ENCODE measurements at regions not wholly inside any gene's neighbourhood (a gene's known extent, or its start where the extent isn't known, plus 50 kb on each side); places are given as distances from the start of the nearest gene placed in this dataset.

DNA sequence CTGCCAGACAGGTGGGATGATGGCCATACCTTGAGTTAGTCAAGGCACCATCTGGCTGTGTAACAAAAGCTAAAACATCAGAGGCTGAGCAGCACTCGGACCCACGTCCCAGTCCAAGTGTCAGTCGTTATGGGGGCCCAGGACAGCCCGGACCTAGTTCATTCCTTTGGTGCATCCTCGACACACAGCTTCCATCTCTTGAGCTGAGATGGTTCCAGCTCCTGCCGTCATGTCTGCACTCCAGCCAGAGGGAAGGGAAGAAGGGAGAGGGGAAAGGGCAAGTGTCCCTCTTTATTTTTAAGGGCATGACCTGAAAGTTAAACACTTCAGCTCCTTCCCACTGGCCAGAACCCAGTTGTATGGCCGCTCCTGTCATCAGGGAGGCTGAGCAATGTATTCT, 218.0 kb downstream of the SEC14L1 start:
- Histone ChIP-seq H3K36me3 (ENCODE audit: low read length) (no peaks in the 10 kb centered on the region), H2AFZ (ENCODE audit: low read depth, low read length, severe bottlenecking) (no peak overlapping the region), H3F3A (ENCODE audit: insufficient read depth) (no peaks in the 10 kb centered on the region), H3K4me3 (ENCODE audit: insufficient read depth, low read length, poor library complexity, severe bottlenecking) (no peak overlapping the region), H3K9me3 (ENCODE audit: insufficient read depth, low read length) (no peaks in the 10 kb centered on the region), H3K4me2 (ENCODE audit: low read depth, low read length, poor library complexity, severe bottlenecking) (no peak overlapping the region), H3K9me2 (replicated peaks; ENCODE audit: insufficient read depth, low read length) (no peaks in the 10 kb centered on the region), H3K27me3 (ENCODE audit: low read length) (no peaks in the 10 kb centered on the region), H3K27ac (ENCODE audit: low read depth, low read length) (no peak overlapping the region), H3K9ac (ENCODE audit: low read length) (no peak overlapping the region), H3K79me2 (ENCODE audit: insufficient read depth, low read length) (no peaks in the 10 kb centered on the region), H4K20me1 (ENCODE audit: low read depth, low read length) (no peaks in the 10 kb centered on the region)
- no peak for TF ChIP-seq EZH2phosphoT487 (conservative IDR thresholded peaks at IDR 0.05; ENCODE audit: low read length)
- TF ChIP-seq, protein P1, sequence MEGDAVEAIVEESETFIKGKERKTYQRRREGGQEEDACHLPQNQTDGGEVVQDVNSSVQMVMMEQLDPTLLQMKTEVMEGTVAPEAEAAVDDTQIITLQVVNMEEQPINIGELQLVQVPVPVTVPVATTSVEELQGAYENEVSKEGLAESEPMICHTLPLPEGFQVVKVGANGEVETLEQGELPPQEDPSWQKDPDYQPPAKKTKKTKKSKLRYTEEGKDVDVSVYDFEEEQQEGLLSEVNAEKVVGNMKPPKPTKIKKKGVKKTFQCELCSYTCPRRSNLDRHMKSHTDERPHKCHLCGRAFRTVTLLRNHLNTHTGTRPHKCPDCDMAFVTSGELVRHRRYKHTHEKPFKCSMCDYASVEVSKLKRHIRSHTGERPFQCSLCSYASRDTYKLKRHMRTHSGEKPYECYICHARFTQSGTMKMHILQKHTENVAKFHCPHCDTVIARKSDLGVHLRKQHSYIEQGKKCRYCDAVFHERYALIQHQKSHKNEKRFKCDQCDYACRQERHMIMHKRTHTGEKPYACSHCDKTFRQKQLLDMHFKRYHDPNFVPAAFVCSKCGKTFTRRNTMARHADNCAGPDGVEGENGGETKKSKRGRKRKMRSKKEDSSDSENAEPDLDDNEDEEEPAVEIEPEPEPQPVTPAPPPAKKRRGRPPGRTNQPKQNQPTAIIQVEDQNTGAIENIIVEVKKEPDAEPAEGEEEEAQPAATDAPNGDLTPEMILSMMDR (IDR thresholded peaks at IDR 0.05; ENCODE audit: insufficient read depth, low read length, poor library complexity, severe bottlenecking): no peak

DNA sequence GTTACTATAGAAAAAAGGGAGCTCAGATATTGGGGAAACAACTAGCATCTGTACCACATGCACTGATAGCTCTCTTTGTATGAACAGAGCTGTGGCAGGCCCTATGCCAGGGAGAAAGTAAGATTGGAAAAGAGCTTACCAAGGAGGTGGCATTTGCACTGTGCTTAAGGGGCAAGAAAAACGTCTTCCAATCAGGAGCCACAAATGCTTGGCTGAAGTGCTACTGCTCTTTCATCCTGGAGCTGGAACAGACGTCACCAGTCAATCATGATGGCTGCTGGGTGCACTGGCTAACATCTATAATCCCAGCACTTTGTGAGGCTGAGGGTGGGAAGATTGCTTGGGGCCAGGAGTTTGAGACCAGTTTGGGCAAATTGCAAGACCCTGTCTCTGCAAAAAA, 218.5 kb downstream of the SEC14L1 start:
- H3F3A ChIP-seq (ENCODE audit: insufficient read depth): no peaks in the 10 kb centered on the region
- H3K4me3 ChIP-seq (ENCODE audit: insufficient read depth, low read length, poor library complexity, severe bottlenecking): no peak overlapping the region
- no peak overlapping the region for H3K27ac ChIP-seq (ENCODE audit: low read depth, low read length)
- no peak overlapping the region for H3K4me2 ChIP-seq (ENCODE audit: low read depth, low read length, poor library complexity, severe bottlenecking)
- H3K36me3 ChIP-seq (ENCODE audit: low read length): no peaks in the 10 kb centered on the region
- TF ChIP-seq, protein P1 (IDR thresholded peaks at IDR 0.05; ENCODE audit: insufficient read depth, low read length, poor library complexity, severe bottlenecking): no peak
- no peak for TF ChIP-seq EZH2phosphoT487 (conservative IDR thresholded peaks at IDR 0.05; ENCODE audit: low read length)
- no peak overlapping the region for H2AFZ ChIP-seq (ENCODE audit: low read depth, low read length, severe bottlenecking)
- no peak overlapping the region for H3K9ac ChIP-seq (ENCODE audit: low read length)
- H3K27me3 ChIP-seq (ENCODE audit: low read length): no peaks in the 10 kb centered on the region
- H3K79me2 ChIP-seq (ENCODE audit: insufficient read depth, low read length): no peaks in the 10 kb centered on the region
- no peaks in the 10 kb centered on the region for H3K9me2 ChIP-seq (replicated peaks; ENCODE audit: insufficient read depth, low read length)
- H3K9me3 ChIP-seq (ENCODE audit: insufficient read depth, low read length): no peaks in the 10 kb centered on the region
- H4K20me1 ChIP-seq (ENCODE audit: low read depth, low read length): no peaks in the 10 kb centered on the region

DNA sequence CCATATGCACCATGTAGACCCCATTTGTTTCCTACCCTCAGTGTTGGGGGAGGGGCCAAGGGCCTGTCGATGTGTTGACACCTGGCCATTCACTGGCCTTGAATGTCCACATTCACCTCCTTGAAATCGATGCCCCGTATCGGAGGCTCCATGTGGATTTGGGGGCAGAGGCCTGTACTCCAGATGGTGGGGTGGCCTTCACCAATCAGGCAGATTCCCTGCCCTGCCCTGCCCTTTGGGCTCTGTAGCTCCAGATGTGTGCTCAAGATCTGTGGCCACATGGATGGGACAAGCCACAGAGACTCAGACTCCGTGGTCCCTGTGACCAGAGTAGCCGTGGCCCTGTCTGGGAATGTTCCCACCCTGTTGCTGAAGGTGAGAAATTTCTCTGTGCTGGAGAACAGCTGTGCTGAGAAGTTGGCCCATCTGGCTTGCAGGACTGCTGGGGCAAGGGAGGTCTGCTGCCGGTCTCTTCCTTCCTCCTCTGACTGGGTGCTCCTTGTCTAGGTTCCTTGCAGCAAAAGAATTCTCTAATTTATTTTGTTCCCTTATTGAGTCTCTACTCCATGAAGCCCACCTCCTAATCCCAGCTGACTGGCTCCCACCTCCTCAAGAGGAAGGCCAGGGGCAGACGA, 221.3 kb downstream of the SEC14L1 start:
- H3K36me3 ChIP-seq (ENCODE audit: low read length): no peaks in the 10 kb centered on the region
- H3K79me2 ChIP-seq (ENCODE audit: insufficient read depth, low read length): no peaks in the 10 kb centered on the region
- no peaks in the 10 kb centered on the region for H3K27me3 ChIP-seq (ENCODE audit: low read length)
- no peaks in the 10 kb centered on the region for H4K20me1 ChIP-seq (ENCODE audit: low read depth, low read length)
- H3K9me3 ChIP-seq (ENCODE audit: insufficient read depth, low read length): no peaks in the 10 kb centered on the region
- H3K9me2 ChIP-seq (replicated peaks; ENCODE audit: insufficient read depth, low read length): no peaks in the 10 kb centered on the region
- H3K27ac ChIP-seq (ENCODE audit: low read depth, low read length): no peak overlapping the region
- TF ChIP-seq, protein P1 (IDR thresholded peaks at IDR 0.05; ENCODE audit: insufficient read depth, low read length, poor library complexity, severe bottlenecking): no peak
- no peak for TF ChIP-seq EZH2phosphoT487 (conservative IDR thresholded peaks at IDR 0.05; ENCODE audit: low read length)
- no peak overlapping the region for H3K4me2 ChIP-seq (ENCODE audit: low read depth, low read length, poor library complexity, severe bottlenecking)
- no peak overlapping the region for H3K4me3 ChIP-seq (ENCODE audit: insufficient read depth, low read length, poor library complexity, severe bottlenecking)
- H3F3A ChIP-seq (ENCODE audit: insufficient read depth): no peaks in the 10 kb centered on the region
- no peak overlapping the region for H2AFZ ChIP-seq (ENCODE audit: low read depth, low read length, severe bottlenecking)
- H3K9ac ChIP-seq (ENCODE audit: low read length): no peak overlapping the region
